ENCODE measurements at regions not wholly inside any gene's neighbourhood (a gene's known extent, or its start where the extent isn't known, plus 50 kb on each side); places are given as distances from the start of the nearest gene placed in this dataset.

GRCh38 chr10:4685904-4686643, 139.9 kb upstream of the AKR1E2 start:
- TF ChIP-seq CTCF (IDR thresholded peaks at IDR 0.05; ENCODE audit: low read depth, low read length): no peak

GRCh38 chr10:4685491-4685890, 140.5 kb upstream of the AKR1E2 start:
- no peak for DNase-seq
- no peaks in the 10 kb centered on the region for H3K27me3 ChIP-seq
- H3K4me1 ChIP-seq: no peaks in the 10 kb centered on the region

More at GRCh38 chr10:4685904-4686643, 139.9 kb upstream of the AKR1E2 start:
- Histone ChIP-seq H3K9me3 (no peaks in the 10 kb centered on the region), H3K4me3 (ENCODE audit: low read depth, low read length) (no peak overlapping the region), H3K36me3 (no peaks in the 10 kb centered on the region), H3K4me1 (no peaks in the 10 kb centered on the region), H3K27me3 (no peaks in the 10 kb centered on the region)
- no peak for DNase-seq

GRCh38 chr10:4684434-4684833, 141.6 kb upstream of the AKR1E2 start:
- Histone ChIP-seq H3K4me3 (ENCODE audit: low read depth, low read length) (no peak overlapping the region), H3K9me3 (no peaks in the 10 kb centered on the region), H3K36me3 (no peaks in the 10 kb centered on the region), H3K27me3 (no peaks in the 10 kb centered on the region), H3K4me1 (no peaks in the 10 kb centered on the region)
- no peak for DNase-seq
- no peak for TF ChIP-seq CTCF (IDR thresholded peaks at IDR 0.05; ENCODE audit: low read depth, low read length)

More at GRCh38 chr10:4685491-4685890, 140.5 kb upstream of the AKR1E2 start:
- H3K4me3 ChIP-seq (ENCODE audit: low read depth, low read length): no peak overlapping the region
- H3K36me3 ChIP-seq: no peaks in the 10 kb centered on the region
- no peaks in the 10 kb centered on the region for H3K9me3 ChIP-seq
- no peak for TF ChIP-seq CTCF (IDR thresholded peaks at IDR 0.05; ENCODE audit: low read depth, low read length)

GRCh38 chr10:4683838-4684237, 142.2 kb upstream of the AKR1E2 start:
- TF ChIP-seq CTCF (IDR thresholded peaks at IDR 0.05; ENCODE audit: low read depth, low read length): no peak
- H3K27me3 ChIP-seq: no peaks in the 10 kb centered on the region
- no peak for DNase-seq
- no peaks in the 10 kb centered on the region for H3K4me1 ChIP-seq
- no peak overlapping the region for H3K4me3 ChIP-seq (ENCODE audit: low read depth, low read length)
- no peaks in the 10 kb centered on the region for H3K9me3 ChIP-seq
- H3K36me3 ChIP-seq: no peaks in the 10 kb centered on the region

GRCh38 chr10:4683137-4683536, 142.9 kb upstream of the AKR1E2 start:
- Histone ChIP-seq H3K36me3 (no peaks in the 10 kb centered on the region), H3K4me3 (ENCODE audit: low read depth, low read length) (no peak overlapping the region), H3K9me3 (no peaks in the 10 kb centered on the region), H3K4me1 (no peaks in the 10 kb centered on the region), H3K27me3 (no peaks in the 10 kb centered on the region)
- no peak for TF ChIP-seq CTCF (IDR thresholded peaks at IDR 0.05; ENCODE audit: low read depth, low read length)
- DNase-seq: no peak

GRCh38 chr10:4678951-4679671, 146.9 kb upstream of the AKR1E2 start:
- H3K9me3 ChIP-seq: no peaks in the 10 kb centered on the region
- no peak overlapping the region for H3K4me3 ChIP-seq (ENCODE audit: low read depth, low read length)
- no peak for TF ChIP-seq CTCF (IDR thresholded peaks at IDR 0.05; ENCODE audit: low read depth, low read length)
- H3K4me1 ChIP-seq: no peaks in the 10 kb centered on the region
- no peaks in the 10 kb centered on the region for H3K36me3 ChIP-seq
- no peak for DNase-seq
- H3K27me3 ChIP-seq: no peaks in the 10 kb centered on the region
